Uterus (tissue), 3 donors: ENCODE measurements at regions not wholly inside any gene's neighbourhood (a gene's known extent, or its start where the extent isn't known, plus 50 kb on each side); places are given as distances from the start of the nearest gene placed in this dataset. TPM values are rescaled to one million over a fixed set of nuclear protein-coding genes. Genes with fewer than 3 reads are reported as not detected.

Experiments
- DNase-seq, 2 donors: peaks; one replicate each; pipeline ENCODE4 v3.0.0-alpha.2; 2019 to 2020
- H3K27ac ChIP-seq, 2 donors: fragments of 200-600 bp; sonication (generic); 1 replicate in 1 of 2; 2 replicates in 1 of 2; pipeline ENCODE4 v1.5.1; 2016 to 2018
- H3K27me3 ChIP-seq, 2 donors: fragments of 200-600 bp; sonication (generic); one replicate each; pipeline ENCODE4 v1.5.1; 2018 to 2019; ENCODE audit warnings: control low read depth in 1 of 2
- H3K36me3 ChIP-seq, 2 donors: fragments of 200-600 bp; sonication (generic); one replicate each; pipeline ENCODE4 v1.5.1; 2019; ENCODE audit warnings: control low read depth in 1 of 2
- H3K4me1 ChIP-seq, 2 donors: fragments of 200-600 bp; sonication (generic); one replicate each; pipeline ENCODE4 v1.5.1; 2018 to 2019; ENCODE audit warnings: control low read depth in 1 of 2
- H3K4me3 ChIP-seq, 2 donors: fragments of 200-600 bp; sonication (generic); 1 replicate in 1 of 2; 2 replicates in 1 of 2; pipeline ENCODE4 v1.5.1; 2018 to 2019; ENCODE audit warnings: mild to moderate bottlenecking in 1 of 2
- H3K9me3 ChIP-seq, 2 donors: fragments of 200-600 bp; sonication (generic); one replicate each; pipeline ENCODE4 v1.5.1; 2019; ENCODE audit warnings: control low read depth in 1 of 2
- CTCF ChIP-seq, 4 experiments: fragments of 200-600 bp in 2 of 4; fragments of 450-650 bp in 2 of 4; sonication (generic) in 2 of 4; IDR thresholded peaks; one replicate each; pipeline ENCODE4 v1.5.1; 2016 to 2019; ENCODE audit warnings: antibody characterized with exemption in 4 of 4, mild to moderate bottlenecking in 2 of 4, moderate library complexity in 1 of 4
- POLR2A ChIP-seq, 2 donors: fragments of 450-650 bp; IDR thresholded peaks; one replicate each; pipeline ENCODE4 v1.6.1; 2016; ENCODE audit warnings: antibody characterized with exemption in 2 of 2, mild to moderate bottlenecking in 1 of 2, moderate library complexity in 1 of 2
- intact Hi-C: fragments of 100-400 bp; cut with DNase I; formaldehyde crosslinking; loops from one replicate; pipeline ENCODE4 v1.15.1; 2023; ENCODE audit warnings: low total_unique reads
- small RNA-seq: library from RNA; depleted of rRNA; stranded (forward); fragments of <200 nt; gene quantifications from one replicate; pipeline ENCODE3, GENCODE V24; 2016
- donor health status: DM: yes; HTN: yes; CAD: no.

- intact Hi-C loops, result no loop called here
- H3K9me3 ChIP-seq, result no peaks in the 10 kb centered on the region
- TF ChIP-seq CTCF (IDR thresholded peaks at IDR 0.05), result no peak
- no peak for TF ChIP-seq POLR2A (IDR thresholded peaks at IDR 0.05)
Observed at GRCh38 chrX:41973208-41973607, 49.9 kb upstream of the CASK start.

More at GRCh38 chrX:41973208-41973607, 49.9 kb upstream of the CASK start:
- Histone ChIP-seq H3K4me3 (no peak overlapping the region), H3K27me3 (no peaks in the 10 kb centered on the region), H3K36me3 (no peaks in the 10 kb centered on the region), H3K4me1 (no peaks in the 10 kb centered on the region), H3K27ac (no peak overlapping the region)
- DNase-seq, result no peak

Small RNA genes in the stretch of these regions (small RNA-seq; reads per million reads assigned to genes)
- gene RNU6-1124P, result not detected
- not detected for gene RNU6-630P
- not detected for gene Z92545.1
